PC-3 (cell line): ENCODE measurements at regions not wholly inside any gene's neighbourhood (a gene's known extent, or its start where the extent isn't known, plus 50 kb on each side); places are given as distances from the start of the nearest gene placed in this dataset.
A peak's percentile ranks its signal among the peaks of the same experiment; 100 is the strongest.

ENCODE experiments used
- ATAC-seq: fragments of 200-7000 bp; cut with Tn5 transposase; 2 replicates; pipeline ENCODE4 v1.9.1; 2020; ENCODE audit warnings: mild to moderate bottlenecking, moderate library complexity
- BruUV-seq: library from RNA; stranded (reverse); fragments of 400-500 nt; replicated peaks from 2 replicates; lab custom pipeline; 2021; lab: Mats Ljungman, UMichigan
- CTCF ChIA-PET: fragments of 300-600 bp; sonication (Branson Sonifier 250); formaldehyde crosslinking; loops from one replicate; lab custom pipeline; 2022; ENCODE audit warnings: antibody characterized with exemption; lab: Charles Lee
- POLR2A ChIA-PET: fragments of 300-600 bp; sonication (Branson Sonifier 250); formaldehyde crosslinking; loops from one replicate; lab custom pipeline; 2022; ENCODE audit warnings: antibody characterized with exemption; ENCODE audit not compliant: unreplicated experiment; lab: Charles Lee
- DNase-seq: peaks from one replicate; pipeline ENCODE4 v3.0.0-alpha.2; 2015
- H2AFZ ChIP-seq: fragments of 300-600 bp; sonication (generic); 2 replicates; pipeline ENCODE4 v1.6.0; 2016; ENCODE audit warnings: antibody characterized with exemption, low read length
- H3F3A ChIP-seq: fragments of 300-600 bp; sonication (generic); one replicate; pipeline ENCODE4 v1.6.0; 2017; ENCODE audit warnings: antibody characterized with exemption, low read length, control low read depth, mild to moderate bottlenecking; ENCODE audit not compliant: unreplicated experiment
- H3K27ac ChIP-seq: fragments of 300-600 bp; sonication (generic); 2 replicates; pipeline ENCODE4 v1.5.1; 2016; ENCODE audit warnings: mild to moderate bottlenecking, low read length
- H3K27me3 ChIP-seq: fragments of 300-600 bp; sonication (generic); 2 replicates; pipeline ENCODE4 v1.6.1; 2016; ENCODE audit warnings: low read length, mixed read lengths
- H3K36me3 ChIP-seq: fragments of 300-600 bp; sonication (generic); 2 replicates; pipeline ENCODE4 v1.6.1; 2016; ENCODE audit warnings: low read depth, mixed run types, low read length, mixed read lengths
- H3K4me1 ChIP-seq: fragments of 300-600 bp; sonication (generic); 2 replicates; pipeline ENCODE4 v1.5.1; 2016; ENCODE audit warnings: low read length; ENCODE audit not compliant: insufficient read depth
- H3K4me2 ChIP-seq: fragments of 300-600 bp; sonication (generic); 2 replicates; pipeline ENCODE4 v1.6.0; 2016; ENCODE audit warnings: low read length
- H3K4me3 ChIP-seq: fragments of 300-600 bp; sonication (generic); 2 replicates; pipeline ENCODE4 v1.5.1; 2016; ENCODE audit warnings: mild to moderate bottlenecking, low read length, mixed read lengths
- H3K79me2 ChIP-seq: fragments of 300-600 bp; sonication (generic); 2 replicates; pipeline ENCODE4 v1.6.1; 2017; ENCODE audit warnings: low read length, mixed read lengths
- H3K9ac ChIP-seq: fragments of 300-600 bp; sonication (generic); 2 replicates; pipeline ENCODE4 v1.6.0; 2016; ENCODE audit warnings: mild to moderate bottlenecking, low read length
- H3K9me2 ChIP-seq: fragments of 300-600 bp; sonication (generic); replicated peaks from 2 replicates; pipeline ENCODE4 v1.6.1; 2016; ENCODE audit warnings: mixed run types, low read length, mixed read lengths
- H3K9me3 ChIP-seq: fragments of 300-600 bp; sonication (generic); 2 replicates; pipeline ENCODE4 v1.6.1; 2016; ENCODE audit warnings: low read length, mixed read lengths
- H4K20me1 ChIP-seq: fragments of 300-600 bp; sonication (generic); 2 replicates; pipeline ENCODE4 v1.6.1; 2016; ENCODE audit warnings: low read length, mixed read lengths
- EZH2 ChIP-seq: fragments of 300-600 bp; sonication (generic); IDR thresholded peaks from one replicate; pipeline ENCODE4 v1.6.1; 2017; ENCODE audit warnings: antibody characterized with exemption, mild to moderate bottlenecking, low read length; ENCODE audit not compliant: unreplicated experiment
- EZH2phosphoT487 ChIP-seq: fragments of 300-600 bp; sonication (generic); IDR thresholded peaks from 2 replicates; pipeline ENCODE4 v1.6.1; 2018; ENCODE audit warnings: mild to moderate bottlenecking, antibody characterized with exemption, low read length, borderline replicate concordance
- intact Hi-C: fragments of 100-400 bp; cut with micrococcal nuclease; formaldehyde crosslinking; loops from 2 replicates; pipeline ENCODE4 v1.9.0; 2023
- TF ChIP-seq, protein P1 (sequence below): fragments of 300-600 bp; sonication (generic); conservative IDR thresholded peaks from 2 replicates; pipeline ENCODE4 v1.5.1; 2017; ENCODE audit warnings: antibody characterized with exemption, low read depth, mild to moderate bottlenecking, low read length

DNA sequence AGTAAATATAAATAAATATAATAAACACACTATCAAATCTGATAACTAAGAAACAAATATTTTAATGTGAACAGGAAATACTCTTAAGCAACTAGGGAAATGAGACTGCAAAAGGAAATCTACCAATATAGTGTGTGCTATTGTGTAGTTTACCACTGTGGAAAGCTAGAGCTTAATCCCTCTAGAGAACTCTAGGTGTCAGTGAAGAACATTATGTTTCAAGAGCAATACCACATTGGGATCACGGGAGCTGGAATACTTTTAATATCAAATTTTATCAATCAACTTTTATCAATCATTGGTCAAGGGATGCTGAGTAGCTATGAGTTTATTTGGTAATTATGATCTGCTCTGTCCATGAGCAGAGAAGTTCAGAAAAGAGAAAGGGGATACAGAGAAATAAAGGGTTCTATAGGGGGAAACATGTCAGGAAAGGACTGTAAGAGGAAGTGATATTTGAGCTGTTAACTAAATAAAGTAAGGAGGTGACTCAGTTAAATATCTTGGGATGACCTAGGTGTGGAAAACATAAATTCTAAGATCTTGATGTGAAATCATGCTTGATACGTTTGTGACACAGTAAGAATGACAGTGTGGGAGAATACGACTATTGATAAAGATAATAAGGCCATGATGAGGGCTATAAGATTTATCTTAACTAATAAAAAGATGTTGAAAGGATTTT lies 762.2 kb upstream of the ALCAM start:
- H3K9me2 ChIP-seq = no peaks in the 10 kb centered on the region
- ChIA-PET POLR2A (interaction anchor here (0.8 kb wide), 1 partner anchor 762 kb away, joined by 5 read pairs; the partner anchor contains the start of gene ALCAM), CTCF (interaction anchor here (0.6 to 1.6 kb wide), 6 partner anchors 143 to 919 kb away, joined by 3 to 10 read pairs (median 3); partner anchors contain the start of gene ALCAM)
- intact Hi-C loops = no loop called here
- no peaks in the 10 kb centered on the region for H3K27me3 ChIP-seq
- BruUV-seq = no TSS peak
- H3K4me1 ChIP-seq = peaks cover 15% of the 10 kb centered on the region
- ATAC-seq = peak; percentile 98
- no peaks in the 10 kb centered on the region for H3K9me3 ChIP-seq
- H3K4me3 ChIP-seq = peak overlapping the region; percentile 41
- peak; percentile 74 for DNase-seq
- peak overlapping the region; percentile 19; the same call in 1 of the 2 replicates for H3K9ac ChIP-seq
- no peaks in the 10 kb centered on the region for H3K36me3 ChIP-seq
- peak overlapping the region; percentile 76 for H3K4me2 ChIP-seq
- no peaks in the 10 kb centered on the region for H4K20me1 ChIP-seq
- H3F3A ChIP-seq = no peaks in the 10 kb centered on the region
- H2AFZ ChIP-seq = peak overlapping the region; percentile 79
- peak overlapping the region; percentile 49 for H3K27ac ChIP-seq
- no peak for TF ChIP-seq EZH2
- TF ChIP-seq, protein P1, sequence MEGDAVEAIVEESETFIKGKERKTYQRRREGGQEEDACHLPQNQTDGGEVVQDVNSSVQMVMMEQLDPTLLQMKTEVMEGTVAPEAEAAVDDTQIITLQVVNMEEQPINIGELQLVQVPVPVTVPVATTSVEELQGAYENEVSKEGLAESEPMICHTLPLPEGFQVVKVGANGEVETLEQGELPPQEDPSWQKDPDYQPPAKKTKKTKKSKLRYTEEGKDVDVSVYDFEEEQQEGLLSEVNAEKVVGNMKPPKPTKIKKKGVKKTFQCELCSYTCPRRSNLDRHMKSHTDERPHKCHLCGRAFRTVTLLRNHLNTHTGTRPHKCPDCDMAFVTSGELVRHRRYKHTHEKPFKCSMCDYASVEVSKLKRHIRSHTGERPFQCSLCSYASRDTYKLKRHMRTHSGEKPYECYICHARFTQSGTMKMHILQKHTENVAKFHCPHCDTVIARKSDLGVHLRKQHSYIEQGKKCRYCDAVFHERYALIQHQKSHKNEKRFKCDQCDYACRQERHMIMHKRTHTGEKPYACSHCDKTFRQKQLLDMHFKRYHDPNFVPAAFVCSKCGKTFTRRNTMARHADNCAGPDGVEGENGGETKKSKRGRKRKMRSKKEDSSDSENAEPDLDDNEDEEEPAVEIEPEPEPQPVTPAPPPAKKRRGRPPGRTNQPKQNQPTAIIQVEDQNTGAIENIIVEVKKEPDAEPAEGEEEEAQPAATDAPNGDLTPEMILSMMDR = peak; percentile 79
- no peaks in the 10 kb centered on the region for H3K79me2 ChIP-seq

DNA sequence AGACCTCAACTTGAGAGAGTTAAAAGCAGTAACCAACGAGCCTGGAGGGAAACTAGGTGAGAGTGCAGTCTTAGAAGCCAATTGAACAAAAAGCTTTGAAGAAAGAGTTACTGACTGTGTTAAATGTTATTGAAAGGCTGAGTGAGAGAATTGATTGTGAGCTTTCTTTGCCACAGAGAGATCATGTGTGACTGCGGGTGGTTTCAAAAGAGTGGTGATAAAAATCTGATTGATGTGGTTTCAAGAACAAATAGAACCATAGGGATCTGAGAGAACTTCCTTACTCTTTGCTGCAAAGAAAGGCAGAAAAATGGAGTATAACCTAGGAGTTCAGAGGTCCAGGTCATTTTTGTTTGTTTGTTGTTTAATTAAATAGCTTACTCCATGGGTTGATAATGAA lies 759.9 kb upstream of the ALCAM start:
- no peak overlapping the region for H3K9ac ChIP-seq
- intact Hi-C loops = no loop called here
- no TSS peak for BruUV-seq
- H3K4me3 ChIP-seq = no peak overlapping the region
- no peak for ATAC-seq
- H3K27ac ChIP-seq = no peak overlapping the region
- POLR2A ChIA-PET = interaction anchor here (0.5 kb wide), 1 partner anchor 893 kb away, joined by 4 read pairs; no protein-coding TSS in a partner anchor
- TF ChIP-seq EZH2phosphoT487 = no peak
- TF ChIP-seq, protein P1 = no peak
- TF ChIP-seq EZH2 = no peak
- H3K4me2 ChIP-seq = no peak overlapping the region
- H3K9me3 ChIP-seq = no peaks in the 10 kb centered on the region
- no peaks in the 10 kb centered on the region for H3K27me3 ChIP-seq
- H2AFZ ChIP-seq = no peak overlapping the region
- no peaks in the 10 kb centered on the region for H3K79me2 ChIP-seq
- H3K36me3 ChIP-seq = no peaks in the 10 kb centered on the region
- no peak for DNase-seq
- H3K9me2 ChIP-seq = no peaks in the 10 kb centered on the region
- no peaks in the 10 kb centered on the region for H4K20me1 ChIP-seq
- H3F3A ChIP-seq = no peaks in the 10 kb centered on the region
- CTCF ChIA-PET = no interaction called here
- H3K4me1 ChIP-seq = peaks cover 9% of the 10 kb centered on the region
